WTC11 (cell line): ENCODE measurements at regions not wholly inside any gene's neighbourhood (a gene's known extent, or its start where the extent isn't known, plus 50 kb on each side); places are given as distances from the start of the nearest gene placed in this dataset.

Experiments
- ATAC-seq: fragments of 200-7000 bp; cut with Tn5 transposase; 2 replicates; pipeline ENCODE4 v1.10.0; 2021; ENCODE audit warnings: mild to moderate bottlenecking, moderate library complexity
- CTCF ChIA-PET: fragments of 300-600 bp; sonication (Branson Sonifier 250); formaldehyde crosslinking; loops from one replicate; lab custom pipeline; 2021; ENCODE audit warnings: antibody characterized with exemption; lab: Charles Lee
- POLR2A ChIA-PET: fragments of 350-600 bp; sonication (Branson Sonifier 250); formaldehyde crosslinking; loops from one replicate; lab custom pipeline; 2021; ENCODE audit warnings: antibody characterized with exemption; lab: Charles Lee
- DNase-seq: peaks from one replicate; pipeline ENCODE4 v3.0.0; 2021; ENCODE audit warnings: low spot score
- H3K27ac Mint-ChIP-seq: 2 replicates; pipeline ENCODE4 v1.8.0; 2021; ENCODE audit warnings: mixed read lengths
- H3K27me3 Mint-ChIP-seq: 2 replicates; pipeline ENCODE4 v1.8.0; 2021; ENCODE audit warnings: low read depth, mild to moderate bottlenecking, moderate library complexity, mixed read lengths
- H3K36me3 Mint-ChIP-seq: 2 replicates; pipeline ENCODE4 v1.8.0; 2021; ENCODE audit warnings: mixed read lengths
- H3K4me1 Mint-ChIP-seq: 2 replicates; pipeline ENCODE4 v1.8.0; 2022; ENCODE audit warnings: mixed read lengths
- H3K4me3 Mint-ChIP-seq: 2 replicates; pipeline ENCODE4 v1.8.0; 2021; ENCODE audit warnings: mild to moderate bottlenecking, moderate library complexity, mixed read lengths
- H3K9me3 Mint-ChIP-seq: 2 replicates; pipeline ENCODE4 v1.8.0; 2021; ENCODE audit warnings: mixed read lengths
- ATF1 ChIP-seq: sonication (generic); formaldehyde crosslinking; IDR thresholded peaks from 2 replicates; pipeline ENCODE4 v1.8.1; 2023; ENCODE audit warnings: mild to moderate bottlenecking, moderate library complexity, missing genetic modification reagents
- CDX4 ChIP-seq: fragments of 250-450 bp; sonication (Bioruptor Pico); IDR thresholded peaks from 2 replicates; pipeline ENCODE4 v1.9.0; 2021; ENCODE audit warnings: moderate library complexity, mild to moderate bottlenecking, inconsistent platforms, borderline replicate concordance
- CREB1 ChIP-seq: sonication (generic); formaldehyde crosslinking; IDR thresholded peaks from 2 replicates; pipeline ENCODE4 v1.8.0; 2023; ENCODE audit warnings: mild to moderate bottlenecking, missing genetic modification reagents
- CREM ChIP-seq: sonication (generic); formaldehyde crosslinking; IDR thresholded peaks from 2 replicates; pipeline ENCODE4 v1.8.1; 2022; ENCODE audit warnings: mild to moderate bottlenecking, missing genetic modification reagents, moderate library complexity
- E2F5 ChIP-seq: sonication (generic); formaldehyde crosslinking; IDR thresholded peaks from 2 replicates; pipeline ENCODE4 v1.8.1; 2022; ENCODE audit warnings: mild to moderate bottlenecking, moderate library complexity, missing genetic modification reagents
- ERG ChIP-seq: fragments of 250-450 bp; sonication (Bioruptor Pico); IDR thresholded peaks from 2 replicates; pipeline ENCODE4 v1.8.0; 2021; ENCODE audit warnings: mild to moderate bottlenecking
- GTF2I ChIP-seq: fragments of 250-450 bp; sonication (Bioruptor Pico); conservative IDR thresholded peaks from 2 replicates; pipeline ENCODE4 v1.4.0; 2021; ENCODE audit warnings: mild to moderate bottlenecking
- HMGA2 ChIP-seq: fragments of 250-450 bp; sonication (Bioruptor Pico); IDR thresholded peaks from 2 replicates; pipeline ENCODE4 v1.4.0; 2021; ENCODE audit warnings: mild to moderate bottlenecking, moderate library complexity
- IRF1 ChIP-seq: sonication (generic); formaldehyde crosslinking; IDR thresholded peaks from 2 replicates; pipeline ENCODE4 v1.8.0; 2023; ENCODE audit warnings: missing genetic modification reagents
- KAT7 ChIP-seq: sonication (generic); formaldehyde crosslinking; IDR thresholded peaks from 2 replicates; pipeline ENCODE4 v1.8.1; 2023; ENCODE audit warnings: missing genetic modification reagents, mild to moderate bottlenecking, borderline replicate concordance
- MXD4 ChIP-seq: fragments of 250-450 bp; sonication (Bioruptor Pico); IDR thresholded peaks from 2 replicates; pipeline ENCODE4 v1.8.0; 2021; ENCODE audit warnings: mild to moderate bottlenecking, moderate library complexity, borderline replicate concordance
- NFATC4 ChIP-seq: fragments of 250-450 bp; sonication (Bioruptor Pico); IDR thresholded peaks from 2 replicates; pipeline ENCODE4 v1.9.0; 2021; ENCODE audit warnings: mild to moderate bottlenecking
- SOX15 ChIP-seq: fragments of 250-450 bp; sonication (Bioruptor Pico); IDR thresholded peaks from 2 replicates; pipeline ENCODE4 v1.9.0; 2021; ENCODE audit warnings: mild to moderate bottlenecking
- STAT6 ChIP-seq: sonication (generic); formaldehyde crosslinking; conservative IDR thresholded peaks from 2 replicates; pipeline ENCODE4 v1.8.1; 2023; ENCODE audit warnings: mild to moderate bottlenecking, low read depth, missing genetic modification reagents, moderate library complexity
- ZNF281 ChIP-seq: sonication (generic); formaldehyde crosslinking; IDR thresholded peaks from 2 replicates; pipeline ENCODE4 v1.8.0; 2023; ENCODE audit warnings: mild to moderate bottlenecking, missing genetic modification reagents
- ZNF425 ChIP-seq: fragments of 250-450 bp; sonication (Bioruptor Pico); conservative IDR thresholded peaks from 2 replicates; pipeline ENCODE4 v1.9.0; 2021; ENCODE audit warnings: mild to moderate bottlenecking
- ZNF532 ChIP-seq: fragments of 250-450 bp; sonication (Bioruptor Pico); IDR thresholded peaks from 2 replicates; pipeline ENCODE4 v1.9.0; 2021; ENCODE audit warnings: mild to moderate bottlenecking, borderline replicate concordance
- ZNF671 ChIP-seq: fragments of 250-450 bp; sonication (Bioruptor Pico); IDR thresholded peaks from 2 replicates; pipeline ENCODE4 v1.8.0; 2021; ENCODE audit warnings: mild to moderate bottlenecking

GRCh38 chr13:47237571-47237970 lies 340.7 kb upstream of the HTR2A start:
- no peaks in the 10 kb centered on the region for H3K36me3 Mint-ChIP-seq
- no peak for TF ChIP-seq ERG (CRISPR knock-in tag)
- no peak for TF ChIP-seq CREM
- TF ChIP-seq CDX4 (CRISPR knock-in tag), result no peak
- no peak for TF ChIP-seq ATF1 (CRISPR knock-in tag)
- no peak for TF ChIP-seq ZNF532 (CRISPR knock-in tag)
- no peak for TF ChIP-seq STAT6 (CRISPR knock-in tag)
- no peak for TF ChIP-seq GTF2I (CRISPR knock-in tag)
- TF ChIP-seq E2F5 (CRISPR knock-in tag), result no peak
- TF ChIP-seq NFATC4 (CRISPR knock-in tag), result no peak
- no peak for TF ChIP-seq KAT7 (CRISPR knock-in tag)
- TF ChIP-seq MXD4 (CRISPR knock-in tag), result no peak
- no peak for TF ChIP-seq SOX15 (CRISPR knock-in tag)
- no peak overlapping the region for H3K4me3 Mint-ChIP-seq
- POLR2A ChIA-PET, result no interaction called here
- no peak for ATAC-seq
- H3K9me3 Mint-ChIP-seq, result peaks cover 8% of the 10 kb centered on the region
- H3K27me3 Mint-ChIP-seq, result no peaks in the 10 kb centered on the region
- no peak overlapping the region for H3K27ac Mint-ChIP-seq
- no peak for DNase-seq
- H3K4me1 Mint-ChIP-seq, result peaks cover 2% of the 10 kb centered on the region; the same call in 1 of the 2 replicates
- CTCF ChIA-PET, result no interaction called here

GRCh38 chr13:47233734-47234133 lies 336.9 kb upstream of the HTR2A start:
- Mint-ChIP-seq H3K36me3 (peaks cover 16% of the 10 kb centered on the region), H3K27ac (no peak overlapping the region), H3K4me3 (no peak overlapping the region), H3K27me3 (no peaks in the 10 kb centered on the region; the same call in 1 of the 2 replicates), H3K9me3 (peaks cover 33% of the 10 kb centered on the region), H3K4me1 (peaks cover 8% of the 10 kb centered on the region)
- DNase-seq (no peak), ATAC-seq (no peak)
- POLR2A ChIA-PET, result no interaction called here
- CTCF ChIA-PET, result interaction anchor here (0.6 kb wide), 1 partner anchor 155 kb away, joined by 4 read pairs; no protein-coding TSS in a partner anchor
- TF ChIP-seq HMGA2 (no peak), IRF1 (CRISPR knock-in tag) (no peak), ZNF281 (no peak), CREB1 (CRISPR knock-in tag) (no peak), ERG (CRISPR knock-in tag) (no peak), ZNF671 (CRISPR knock-in tag) (no peak), ZNF425 (CRISPR knock-in tag) (no peak)
